GM10266 (cell line): ENCODE measurements at regions not wholly inside any gene's neighbourhood (a gene's known extent, or its start where the extent isn't known, plus 50 kb on each side); places are given as distances from the start of the nearest gene placed in this dataset.
"Not testable (repeated sequence)": the region's sequence is repeated elsewhere in the genome, so short reads cannot be mapped to it uniquely, and the experiment has no call there.

Experiments used
- DNase-seq: peaks from one replicate; pipeline ENCODE4 v3.0.0; 2012; ENCODE audit errors: extremely low spot score
- TF ChIP-seq, protein P1 (sequence below): IDR thresholded peaks from 2 replicates; pipeline ENCODE4 v1.5.1; 2012; ENCODE audit warnings: mild to moderate bottlenecking, low read depth; ENCODE audit not compliant: control insufficient read depth, insufficient read depth; ENCODE audit errors: missing control alignments

DNA sequence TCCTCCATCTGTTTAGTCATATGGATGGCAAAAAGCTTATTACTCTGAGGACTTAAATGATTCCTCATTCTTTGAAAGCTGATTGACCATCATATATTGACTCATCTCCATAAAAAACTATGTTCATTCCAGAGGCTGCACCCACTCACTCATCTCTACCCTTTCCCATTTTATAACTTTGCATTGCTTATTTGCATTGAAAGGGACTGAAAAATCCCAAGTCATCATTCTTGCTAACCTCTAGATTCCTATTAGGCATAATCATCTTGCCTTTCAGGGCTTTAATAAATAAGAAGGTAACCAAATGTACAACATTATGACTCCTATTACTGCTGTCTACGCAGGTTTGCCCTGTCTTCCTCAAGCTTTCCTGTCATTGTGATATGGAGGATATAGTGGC, 1180.3 kb upstream of the B3GALT2 start:
- DNase-seq, result no peak

GRCh38 chr1:194362327-194362726, 1175.9 kb upstream of the B3GALT2 start:
- DNase-seq, result no peak
- TF ChIP-seq, protein P1, sequence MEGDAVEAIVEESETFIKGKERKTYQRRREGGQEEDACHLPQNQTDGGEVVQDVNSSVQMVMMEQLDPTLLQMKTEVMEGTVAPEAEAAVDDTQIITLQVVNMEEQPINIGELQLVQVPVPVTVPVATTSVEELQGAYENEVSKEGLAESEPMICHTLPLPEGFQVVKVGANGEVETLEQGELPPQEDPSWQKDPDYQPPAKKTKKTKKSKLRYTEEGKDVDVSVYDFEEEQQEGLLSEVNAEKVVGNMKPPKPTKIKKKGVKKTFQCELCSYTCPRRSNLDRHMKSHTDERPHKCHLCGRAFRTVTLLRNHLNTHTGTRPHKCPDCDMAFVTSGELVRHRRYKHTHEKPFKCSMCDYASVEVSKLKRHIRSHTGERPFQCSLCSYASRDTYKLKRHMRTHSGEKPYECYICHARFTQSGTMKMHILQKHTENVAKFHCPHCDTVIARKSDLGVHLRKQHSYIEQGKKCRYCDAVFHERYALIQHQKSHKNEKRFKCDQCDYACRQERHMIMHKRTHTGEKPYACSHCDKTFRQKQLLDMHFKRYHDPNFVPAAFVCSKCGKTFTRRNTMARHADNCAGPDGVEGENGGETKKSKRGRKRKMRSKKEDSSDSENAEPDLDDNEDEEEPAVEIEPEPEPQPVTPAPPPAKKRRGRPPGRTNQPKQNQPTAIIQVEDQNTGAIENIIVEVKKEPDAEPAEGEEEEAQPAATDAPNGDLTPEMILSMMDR, result no peak

More for the DNA sequence above, 1180.3 kb upstream of the B3GALT2 start:
- TF ChIP-seq, protein P1, result no peak

DNA sequence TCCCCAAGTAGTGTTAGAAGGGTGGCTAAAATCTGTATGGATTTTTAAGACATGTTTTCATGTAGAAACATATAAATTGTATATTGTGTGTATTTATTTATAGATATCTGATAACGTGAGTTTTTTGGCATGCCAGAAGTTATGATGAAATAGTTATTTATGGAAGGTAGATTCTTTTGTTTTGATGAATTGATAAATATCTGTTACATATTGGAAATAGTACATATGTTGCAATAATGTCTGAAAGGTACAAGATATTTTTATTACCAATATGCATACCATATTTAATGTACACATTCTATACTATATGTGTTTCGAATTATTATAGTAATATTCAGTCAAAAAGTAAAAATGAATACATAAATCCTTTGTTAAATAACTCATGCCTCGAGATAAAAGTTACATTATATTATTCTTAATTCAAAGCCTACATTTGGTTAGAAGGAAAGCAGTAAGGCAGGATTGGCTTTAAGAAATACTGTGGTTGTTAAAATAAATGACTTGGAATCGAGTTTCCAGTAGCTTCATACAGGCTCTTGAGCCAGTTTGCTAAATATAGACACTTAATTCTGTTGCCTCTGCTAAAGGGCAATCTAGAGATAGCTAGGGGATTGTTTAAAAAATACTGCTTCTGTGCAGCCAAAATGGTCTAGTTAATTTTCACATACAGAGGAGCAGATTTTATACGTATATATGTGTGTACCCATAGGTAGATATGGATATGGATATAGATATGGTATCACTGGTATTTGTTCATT, 1175.1 kb upstream of the B3GALT2 start:
- no peak for DNase-seq
- TF ChIP-seq, protein P1, result no peak

DNA sequence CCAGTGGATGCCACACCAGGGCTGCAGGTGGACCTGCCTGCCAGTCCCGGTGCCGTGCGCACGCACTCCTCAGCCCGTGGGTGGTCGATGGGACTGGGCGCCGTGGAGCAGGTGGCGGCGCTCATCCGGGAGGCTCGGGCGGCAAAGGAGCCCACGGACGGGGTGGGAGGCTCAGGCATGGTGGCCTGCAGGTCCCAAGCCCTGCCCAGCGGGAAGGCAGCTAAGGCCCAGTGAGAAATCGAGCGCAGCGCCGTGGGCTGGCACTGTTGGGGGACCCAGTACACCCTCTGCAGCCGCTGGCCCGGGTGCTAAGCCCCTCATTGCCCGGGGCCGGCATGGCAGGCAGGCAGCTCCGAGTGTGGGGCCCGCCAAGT, 1171.8 kb upstream of the B3GALT2 start:
- TF ChIP-seq, protein P1, result no peak
- no peak for DNase-seq

DNA sequence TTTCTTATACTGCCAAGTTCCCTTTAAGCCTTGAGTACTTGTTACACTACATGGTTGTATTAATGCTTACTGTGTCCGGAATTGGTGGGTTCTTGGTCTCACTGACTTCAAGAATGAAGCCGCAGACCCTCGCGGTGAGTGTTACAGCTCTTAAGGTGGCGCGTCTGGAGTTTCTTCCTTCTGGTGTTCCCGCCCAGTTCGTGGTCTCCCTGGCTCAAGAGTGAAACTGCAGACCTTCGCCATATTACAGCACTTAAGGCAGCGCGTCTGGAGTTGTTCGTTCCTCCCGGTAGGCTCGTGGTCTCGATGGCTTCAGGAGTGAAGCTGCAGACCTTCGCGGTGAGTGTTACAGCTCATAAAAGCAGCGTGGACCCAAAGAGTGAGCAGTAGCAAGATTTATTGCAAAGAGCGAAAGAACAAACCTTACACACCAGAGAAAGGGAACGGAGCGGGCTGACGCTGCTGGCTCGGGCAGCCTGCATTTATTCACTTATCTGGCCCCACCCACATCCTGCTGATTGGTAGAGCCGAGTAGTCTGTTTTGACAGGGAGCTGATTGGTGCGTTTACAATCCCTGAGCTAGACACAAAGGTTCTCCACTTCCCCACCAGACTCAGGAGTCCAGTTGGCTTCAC, 1171.3 kb upstream of the B3GALT2 start:
- not testable (repeated sequence) for DNase-seq

DNA sequence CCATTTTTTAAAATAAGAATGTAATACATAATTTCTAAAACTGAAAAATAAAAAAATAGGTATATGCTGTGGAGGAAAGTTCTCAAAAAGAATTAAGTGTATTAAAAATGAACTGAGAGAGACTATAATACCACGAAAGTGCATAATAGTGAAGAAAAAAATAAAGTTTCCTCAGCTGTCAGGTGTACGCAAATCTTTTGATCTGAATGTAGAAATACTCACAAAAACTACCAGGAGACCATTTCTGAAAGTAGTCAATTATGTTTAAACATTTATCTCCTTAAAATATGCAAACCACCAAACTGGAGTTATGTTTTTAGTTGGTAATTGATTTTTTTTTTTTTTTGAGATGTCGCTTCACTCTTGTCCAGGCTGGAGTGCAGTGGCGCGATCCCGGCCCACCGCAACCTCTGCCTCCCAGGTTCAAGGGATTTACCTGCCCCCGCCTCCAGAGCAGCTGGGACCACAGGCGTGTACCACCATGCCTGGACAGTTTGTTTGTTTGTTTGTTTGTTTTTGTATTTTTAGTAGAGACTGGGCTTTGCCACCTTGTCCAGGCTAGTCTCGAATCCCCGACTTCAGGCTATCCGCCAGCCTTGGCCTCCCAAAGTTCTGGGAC, 1169.2 kb upstream of the B3GALT2 start:
- TF ChIP-seq, protein P1, result no peak

GRCh38 chr1:194353121-194353520, 1166.7 kb upstream of the B3GALT2 start:
- no peak for DNase-seq
- TF ChIP-seq, protein P1, result no peak

More for the DNA sequence above, 1169.2 kb upstream of the B3GALT2 start:
- DNase-seq, result no peak
